Astrocyte (in vitro differentiated cells and primary cell): ENCODE measurements at regions not wholly inside any gene's neighbourhood (a gene's known extent, or its start where the extent isn't known, plus 50 kb on each side); places are given as distances from the start of the nearest gene placed in this dataset.

ENCODE experiments used
- DNase-seq: peaks from one replicate; pipeline ENCODE4 v3.0.0-alpha.2; 2010; ENCODE audit warnings: low read depth
- FAIRE-seq: peaks from 2 replicates; lab custom pipeline; 2011; peaks lifted over from hg19 to GRCh38; lab: Jason Lieb, UNC
- H2AFZ ChIP-seq: 2 replicates; pipeline ENCODE4 v1.6.0; 2012; ENCODE audit warnings: low read depth, low read length, inconsistent platforms
- H3K27ac ChIP-seq: 2 replicates; pipeline ENCODE4 v1.5.1; 2011; ENCODE audit warnings: low read depth, low read length, inconsistent platforms
- H3K27me3 ChIP-seq: 2 replicates; pipeline ENCODE4 v1.6.0; 2011; ENCODE audit warnings: low read length, inconsistent platforms; ENCODE audit not compliant: insufficient read depth
- H3K36me3 ChIP-seq: 2 replicates; pipeline ENCODE4 v1.5.1; 2011; ENCODE audit warnings: low read length, inconsistent platforms; ENCODE audit not compliant: insufficient read depth
- H3K4me1 ChIP-seq: 2 replicates; pipeline ENCODE4 v1.5.1; 2011; ENCODE audit warnings: low read length, inconsistent platforms; ENCODE audit not compliant: insufficient read depth
- H3K4me2 ChIP-seq: 2 replicates; pipeline ENCODE4 v1.6.0; 2012; ENCODE audit warnings: low read length, inconsistent platforms
- H3K4me3 ChIP-seq: 2 replicates; pipeline ENCODE4 v1.5.1; 2011; ENCODE audit warnings: low read depth, mild to moderate bottlenecking, low read length, inconsistent platforms; ENCODE audit not compliant: insufficient read depth
- H3K79me2 ChIP-seq: 2 replicates; pipeline ENCODE4 v1.6.0; 2012; ENCODE audit warnings: mild to moderate bottlenecking, low read length, inconsistent platforms; ENCODE audit not compliant: insufficient read depth
- H3K9ac ChIP-seq: 2 replicates; pipeline ENCODE4 v1.6.0; 2012; ENCODE audit warnings: mild to moderate bottlenecking, low read length, inconsistent platforms
- H3K9me3 ChIP-seq: 2 replicates; pipeline ENCODE4 v1.5.1; 2012; ENCODE audit warnings: low read depth, mild to moderate bottlenecking, low read length, inconsistent platforms; ENCODE audit not compliant: insufficient read depth
- H4K20me1 ChIP-seq: 2 replicates; pipeline ENCODE4 v1.6.0; 2012; ENCODE audit warnings: low read length, inconsistent platforms; ENCODE audit not compliant: insufficient read depth
- H3K27ac Mint-ChIP-seq: one replicate; pipeline ENCODE4 v1.8.0; 2021; ENCODE audit warnings: mild to moderate bottlenecking, mixed read lengths; ENCODE audit not compliant: unreplicated experiment
- H3K27me3 Mint-ChIP-seq: one replicate; pipeline ENCODE4 v1.8.0; 2021; ENCODE audit warnings: low read depth, mixed read lengths; ENCODE audit not compliant: unreplicated experiment
- H3K36me3 Mint-ChIP-seq: one replicate; pipeline ENCODE4 v1.8.0; 2021; ENCODE audit warnings: low read depth, mixed read lengths; ENCODE audit not compliant: unreplicated experiment
- H3K4me1 Mint-ChIP-seq: one replicate; pipeline ENCODE4 v1.8.0; 2021; ENCODE audit warnings: low read depth, mixed read lengths; ENCODE audit not compliant: unreplicated experiment
- H3K4me3 Mint-ChIP-seq: one replicate; pipeline ENCODE4 v1.8.0; 2021; ENCODE audit warnings: mild to moderate bottlenecking, moderate library complexity, mixed read lengths; ENCODE audit not compliant: unreplicated experiment
- H3K9me3 Mint-ChIP-seq: one replicate; pipeline ENCODE4 v1.8.0; 2021; ENCODE audit warnings: mild to moderate bottlenecking, mixed read lengths; ENCODE audit not compliant: unreplicated experiment
- EZH2 ChIP-seq: IDR thresholded peaks from 2 replicates; pipeline ENCODE4 v1.6.1; 2012; ENCODE audit warnings: mild to moderate bottlenecking, low read length, inconsistent platforms; ENCODE audit not compliant: insufficient read depth
- TF ChIP-seq, protein P1 (sequence below): IDR thresholded peaks from 2 replicates; pipeline ENCODE4 v1.5.1; 2011; ENCODE audit warnings: low read depth, mild to moderate bottlenecking, inconsistent platforms, low read length, moderate library complexity; ENCODE audit not compliant: insufficient read depth

DNA sequence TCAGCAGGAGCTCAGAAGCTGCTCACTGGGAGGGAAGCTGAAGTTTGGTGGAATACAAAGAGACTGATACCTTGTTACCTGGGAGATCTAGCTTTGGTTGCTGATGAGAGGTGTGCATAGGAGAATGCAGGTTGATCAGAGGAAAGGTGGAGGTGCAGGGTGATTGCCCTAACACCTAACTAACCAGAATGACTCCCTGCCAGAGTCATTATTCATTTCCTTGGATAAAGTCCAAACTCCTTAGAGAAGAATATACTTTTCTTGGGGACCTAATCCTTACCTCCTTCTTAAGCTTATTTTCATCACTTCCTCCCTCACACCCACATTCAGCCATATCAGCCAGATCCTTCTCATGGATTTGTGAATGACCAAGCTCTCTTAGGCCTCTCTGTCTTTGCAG lies 814.2 kb upstream of the TENM4 start:
- DNase-seq (no peak), FAIRE-seq (no peak)
- Mint-ChIP-seq H3K4me1 (no peaks in the 10 kb centered on the region), H3K27ac (no peak overlapping the region), H3K9me3 (no peaks in the 10 kb centered on the region), H3K4me3 (no peak overlapping the region), H3K36me3 (no peaks in the 10 kb centered on the region), H3K27me3 (no peaks in the 10 kb centered on the region)
- TF ChIP-seq, protein P1, sequence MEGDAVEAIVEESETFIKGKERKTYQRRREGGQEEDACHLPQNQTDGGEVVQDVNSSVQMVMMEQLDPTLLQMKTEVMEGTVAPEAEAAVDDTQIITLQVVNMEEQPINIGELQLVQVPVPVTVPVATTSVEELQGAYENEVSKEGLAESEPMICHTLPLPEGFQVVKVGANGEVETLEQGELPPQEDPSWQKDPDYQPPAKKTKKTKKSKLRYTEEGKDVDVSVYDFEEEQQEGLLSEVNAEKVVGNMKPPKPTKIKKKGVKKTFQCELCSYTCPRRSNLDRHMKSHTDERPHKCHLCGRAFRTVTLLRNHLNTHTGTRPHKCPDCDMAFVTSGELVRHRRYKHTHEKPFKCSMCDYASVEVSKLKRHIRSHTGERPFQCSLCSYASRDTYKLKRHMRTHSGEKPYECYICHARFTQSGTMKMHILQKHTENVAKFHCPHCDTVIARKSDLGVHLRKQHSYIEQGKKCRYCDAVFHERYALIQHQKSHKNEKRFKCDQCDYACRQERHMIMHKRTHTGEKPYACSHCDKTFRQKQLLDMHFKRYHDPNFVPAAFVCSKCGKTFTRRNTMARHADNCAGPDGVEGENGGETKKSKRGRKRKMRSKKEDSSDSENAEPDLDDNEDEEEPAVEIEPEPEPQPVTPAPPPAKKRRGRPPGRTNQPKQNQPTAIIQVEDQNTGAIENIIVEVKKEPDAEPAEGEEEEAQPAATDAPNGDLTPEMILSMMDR = no peak
- no peak for TF ChIP-seq EZH2
- Histone ChIP-seq H3K79me2 (no peaks in the 10 kb centered on the region), H3K9ac (no peak overlapping the region), H3K4me2 (no peak overlapping the region), H3K9me3 (no peaks in the 10 kb centered on the region), H4K20me1 (no peaks in the 10 kb centered on the region), H3K27ac (no peak overlapping the region), H3K4me1 (no peaks in the 10 kb centered on the region), H2AFZ (no peak overlapping the region), H3K27me3 (no peaks in the 10 kb centered on the region), H3K36me3 (no peaks in the 10 kb centered on the region), H3K4me3 (no peak overlapping the region)

DNA sequence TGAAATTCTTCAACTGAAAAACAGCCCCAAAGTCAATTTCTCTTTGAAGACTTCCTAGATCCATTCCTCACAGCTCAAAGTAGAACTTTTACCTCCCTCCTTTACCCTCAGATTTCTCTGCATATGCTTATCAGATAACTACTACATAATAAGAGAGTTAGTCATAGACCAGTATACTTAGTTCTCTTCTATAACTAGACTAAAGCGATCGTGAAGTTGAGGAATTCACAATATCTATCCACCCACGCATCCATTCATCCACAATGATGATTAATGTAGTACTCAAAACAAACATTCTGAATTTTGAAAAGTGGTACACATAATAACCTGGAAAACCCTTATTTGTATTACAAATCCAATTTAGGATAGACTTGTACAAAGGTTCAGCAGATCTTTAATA lies 800.9 kb upstream of the TENM4 start:
- Mint-ChIP-seq H3K4me3 (no peak overlapping the region), H3K9me3 (peaks cover 4% of the 10 kb centered on the region), H3K36me3 (peaks cover 3% of the 10 kb centered on the region), H3K27me3 (peaks cover 2% of the 10 kb centered on the region), H3K27ac (no peak overlapping the region), H3K4me1 (peaks cover 6% of the 10 kb centered on the region)
- no peaks in the 10 kb centered on the region for H3K9me3 ChIP-seq
- peaks cover 3% of the 10 kb centered on the region for H3K4me1 ChIP-seq
- H2AFZ ChIP-seq = no peak overlapping the region
- H3K4me2 ChIP-seq = peak overlapping the region; percentile 42
- no peak overlapping the region for H3K27ac ChIP-seq
- no peak for TF ChIP-seq EZH2
- TF ChIP-seq, protein P1 = no peak
- no peak overlapping the region for H3K9ac ChIP-seq
- no peak overlapping the region for H3K4me3 ChIP-seq
- H3K36me3 ChIP-seq = no peaks in the 10 kb centered on the region
- FAIRE-seq (no peak), DNase-seq (peak; percentile 64)
- H3K79me2 ChIP-seq = no peaks in the 10 kb centered on the region
- no peaks in the 10 kb centered on the region for H3K27me3 ChIP-seq
- no peaks in the 10 kb centered on the region for H4K20me1 ChIP-seq

- TF ChIP-seq, protein P1 = no peak
- TF ChIP-seq EZH2 = no peak
- H3K4me3 Mint-ChIP-seq = no peak overlapping the region
Measured at GRCh38 chr11:80240245-80240644, 799.4 kb upstream of the TENM4 start.

More at GRCh38 chr11:80240245-80240644, 799.4 kb upstream of the TENM4 start:
- no peak overlapping the region for H2AFZ ChIP-seq
- H3K4me3 ChIP-seq = no peak overlapping the region
- Mint-ChIP-seq H3K9me3 (peaks cover 3% of the 10 kb centered on the region), H3K36me3 (no peaks in the 10 kb centered on the region), H3K4me1 (peaks cover 6% of the 10 kb centered on the region), H3K27ac (no peak overlapping the region), H3K27me3 (no peaks in the 10 kb centered on the region)
- no peaks in the 10 kb centered on the region for H4K20me1 ChIP-seq
- DNase-seq (no peak), FAIRE-seq (no peak)
- H3K4me2 ChIP-seq = no peak overlapping the region
- no peaks in the 10 kb centered on the region for H3K27me3 ChIP-seq
- H3K4me1 ChIP-seq = peaks cover 3% of the 10 kb centered on the region
- no peaks in the 10 kb centered on the region for H3K9me3 ChIP-seq
- no peak overlapping the region for H3K27ac ChIP-seq
- H3K36me3 ChIP-seq = no peaks in the 10 kb centered on the region
- no peaks in the 10 kb centered on the region for H3K79me2 ChIP-seq
- no peak overlapping the region for H3K9ac ChIP-seq
